Neural progenitor cell (in vitro differentiated cells): ENCODE measurements at regions not wholly inside any gene's neighbourhood (a gene's known extent, or its start where the extent isn't known, plus 50 kb on each side); places are given as distances from the start of the nearest gene placed in this dataset.

Experiments used
- DNase-seq: peaks from one replicate; pipeline ENCODE4 v3.0.0-alpha.2; 2016; ENCODE audit warnings: low spot score
- H2AFZ ChIP-seq: fragments of 200-600 bp; sonication (generic); replicated peaks from 2 replicates; pipeline ENCODE4 v1.6.1; 2016; ENCODE audit warnings: antibody characterized with exemption
- H3F3A ChIP-seq: fragments of 200-600 bp; sonication (generic); 2 replicates; pipeline ENCODE4 v1.6.1; 2016; ENCODE audit warnings: antibody characterized with exemption, low read depth
- H3K27ac ChIP-seq: fragments of 200-600 bp; sonication (generic); 2 replicates; pipeline ENCODE4 v1.5.1; 2016; ENCODE audit warnings: mild to moderate bottlenecking
- H3K27me3 ChIP-seq: fragments of 200-600 bp; sonication (generic); 2 replicates; pipeline ENCODE4 v1.6.1; 2016; ENCODE audit warnings: mild to moderate bottlenecking, moderate library complexity
- H3K36me3 ChIP-seq: fragments of 200-600 bp; sonication (generic); 2 replicates; pipeline ENCODE4 v1.5.1; 2016
- H3K4me1 ChIP-seq: fragments of 200-600 bp; sonication (generic); 2 replicates; pipeline ENCODE4 v1.6.1; 2016; ENCODE audit warnings: mixed run types
- H3K4me2 ChIP-seq: fragments of 200-600 bp; sonication (generic); 2 replicates; pipeline ENCODE4 v1.6.1; 2016
- H3K4me3 ChIP-seq: fragments of 200-600 bp; sonication (generic); 2 replicates; pipeline ENCODE4 v1.5.1; 2016
- H3K79me2 ChIP-seq: fragments of 200-600 bp; sonication (generic); 2 replicates; pipeline ENCODE4 v1.6.1; 2016; ENCODE audit warnings: low read depth
- H3K9ac ChIP-seq: fragments of 200-600 bp; sonication (generic); 2 replicates; pipeline ENCODE4 v1.6.1; 2016
- H3K9me3 ChIP-seq: fragments of 200-600 bp; sonication (generic); 2 replicates; pipeline ENCODE4 v1.5.1; 2016; ENCODE audit warnings: low read depth
- H4K20me1 ChIP-seq: fragments of 200-600 bp; sonication (generic); 2 replicates; pipeline ENCODE4 v1.6.1; 2016; ENCODE audit warnings: low read depth
- H3K27ac Mint-ChIP-seq: 3 replicates; pipeline ENCODE4 v1.8.0; 2021; ENCODE audit warnings: mixed read lengths
- H3K27me3 Mint-ChIP-seq: 2 replicates; pipeline ENCODE4 v1.8.0; 2022; ENCODE audit warnings: low read depth, mild to moderate bottlenecking, inconsistent platforms, moderate library complexity, mixed read lengths; ENCODE audit not compliant: insufficient read depth
- H3K36me3 Mint-ChIP-seq: 3 replicates; pipeline ENCODE4 v1.8.0; 2021; ENCODE audit warnings: mixed read lengths
- H3K4me1 Mint-ChIP-seq: 3 replicates; pipeline ENCODE4 v1.8.0; 2021; ENCODE audit warnings: mixed read lengths
- H3K4me3 Mint-ChIP-seq: 3 replicates; pipeline ENCODE4 v1.8.0; 2021; ENCODE audit warnings: mild to moderate bottlenecking, moderate library complexity, mixed read lengths
- H3K9me3 Mint-ChIP-seq: 3 replicates; pipeline ENCODE4 v1.8.0; 2020; ENCODE audit warnings: mixed read lengths
- CTCF ChIP-seq: fragments of 200-600 bp; sonication (generic); IDR thresholded peaks from 2 replicates; pipeline ENCODE4 v1.5.1; 2017; ENCODE audit warnings: antibody characterized with exemption, mild to moderate bottlenecking
- EZH2 ChIP-seq: fragments of 200-600 bp; sonication (generic); IDR thresholded peaks from 2 replicates; pipeline ENCODE4 v1.6.1; 2017; ENCODE audit warnings: antibody characterized with exemption, mild to moderate bottlenecking, moderate library complexity
- EZH2phosphoT487 ChIP-seq: fragments of 200-600 bp; sonication (generic); IDR thresholded peaks from 2 replicates; pipeline ENCODE4 v1.6.1; 2017; ENCODE audit warnings: antibody characterized with exemption

DNA sequence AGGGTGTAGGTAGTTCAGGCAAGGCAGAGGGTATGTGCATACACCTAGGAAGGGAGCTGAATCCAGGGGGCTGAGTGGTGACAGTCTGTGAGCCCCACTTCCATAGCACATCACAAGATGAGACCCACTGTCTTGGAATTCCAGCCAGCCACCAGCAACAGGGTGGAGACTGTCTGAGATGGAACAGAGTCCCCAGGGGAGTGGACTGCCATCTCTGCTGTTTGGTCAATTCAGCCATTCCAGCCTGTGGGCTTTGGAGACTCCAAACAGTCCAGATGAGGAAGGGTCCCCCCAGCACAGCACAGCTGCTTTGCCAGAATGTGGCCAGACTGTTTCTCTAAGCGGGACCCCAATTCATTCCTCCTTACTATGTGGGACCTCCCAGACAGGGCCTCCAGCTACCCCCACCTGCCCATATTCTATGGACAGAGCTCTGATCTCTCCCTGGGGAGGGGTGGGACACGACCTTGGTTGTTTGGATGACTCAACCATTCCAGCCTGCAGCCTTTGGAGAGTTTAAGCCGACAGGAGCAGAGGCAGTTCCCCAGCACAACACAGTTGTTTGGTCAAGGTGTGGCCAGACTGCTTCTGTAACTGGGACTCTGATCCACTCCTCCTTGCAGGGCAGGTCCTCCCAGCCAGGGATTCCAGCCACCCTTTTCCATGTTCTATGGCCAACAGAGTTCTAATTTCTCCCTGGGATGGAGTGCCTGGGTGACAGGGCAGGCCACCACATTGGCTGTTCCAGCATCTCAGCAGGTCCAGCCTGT lies 178.0 kb downstream of the RND3 start:
- no peaks in the 10 kb centered on the region for H3K27me3 ChIP-seq
- peaks cover 23% of the 10 kb centered on the region for H3K9me3 Mint-ChIP-seq
- H3K36me3 ChIP-seq, result no peaks in the 10 kb centered on the region
- TF ChIP-seq EZH2phosphoT487 (no peak), CTCF (no peak), EZH2 (no peak)
- H3K9ac ChIP-seq, result no peak overlapping the region
- H3K27ac ChIP-seq, result no peak overlapping the region
- H3K4me1 Mint-ChIP-seq, result no peaks in the 10 kb centered on the region
- H3K27ac Mint-ChIP-seq, result no peak overlapping the region
- no peak overlapping the region for H3K4me3 ChIP-seq
- H3K4me1 ChIP-seq, result no peaks in the 10 kb centered on the region
- peaks cover 3% of the 10 kb centered on the region for H3K36me3 Mint-ChIP-seq
- H3K79me2 ChIP-seq, result no peaks in the 10 kb centered on the region
- no peaks in the 10 kb centered on the region for H3F3A ChIP-seq
- no peaks in the 10 kb centered on the region for H3K9me3 ChIP-seq
- no peak for DNase-seq
- H3K27me3 Mint-ChIP-seq, result peaks cover 2% of the 10 kb centered on the region
- H4K20me1 ChIP-seq, result no peaks in the 10 kb centered on the region
- H3K4me2 ChIP-seq, result no peak overlapping the region
- no peak overlapping the region for H2AFZ ChIP-seq
- H3K4me3 Mint-ChIP-seq, result no peak overlapping the region

- H3F3A ChIP-seq, result no peaks in the 10 kb centered on the region
- Mint-ChIP-seq H3K9me3 (peaks cover 18% of the 10 kb centered on the region), H3K36me3 (no peaks in the 10 kb centered on the region), H3K27me3 (peaks cover 2% of the 10 kb centered on the region), H3K4me3 (no peak overlapping the region), H3K27ac (no peak overlapping the region), H3K4me1 (no peaks in the 10 kb centered on the region)
- DNase-seq, result no peak
- no peaks in the 10 kb centered on the region for H3K79me2 ChIP-seq
- peaks cover 11% of the 10 kb centered on the region for H3K9me3 ChIP-seq
- no peak overlapping the region for H3K4me3 ChIP-seq
- H3K9ac ChIP-seq, result no peak overlapping the region
- no peak overlapping the region for H2AFZ ChIP-seq
- H3K36me3 ChIP-seq, result peaks cover 9% of the 10 kb centered on the region
- no peaks in the 10 kb centered on the region for H3K27me3 ChIP-seq
- H4K20me1 ChIP-seq, result no peaks in the 10 kb centered on the region
- no peak overlapping the region for H3K27ac ChIP-seq
- H3K4me1 ChIP-seq, result no peaks in the 10 kb centered on the region
- no peak for TF ChIP-seq EZH2phosphoT487
- TF ChIP-seq EZH2, result no peak
- no peak for TF ChIP-seq CTCF
- H3K4me2 ChIP-seq, result no peak overlapping the region
Measured at GRCh38 chr2:150307258-150307657, 180.2 kb downstream of the RND3 start.

GRCh38 chr2:150303281-150303680 lies 184.2 kb downstream of the RND3 start:
- Histone ChIP-seq H3K4me3 (no peak overlapping the region), H3K79me2 (no peaks in the 10 kb centered on the region), H3K27ac (no peak overlapping the region), H3K4me1 (no peaks in the 10 kb centered on the region), H3K36me3 (peaks cover 9% of the 10 kb centered on the region), H3K27me3 (no peaks in the 10 kb centered on the region), H4K20me1 (no peaks in the 10 kb centered on the region), H3F3A (no peaks in the 10 kb centered on the region), H3K9ac (no peak overlapping the region), H2AFZ (no peak overlapping the region), H3K9me3 (peaks cover 11% of the 10 kb centered on the region), H3K4me2 (no peak overlapping the region)
- Mint-ChIP-seq H3K4me1 (no peaks in the 10 kb centered on the region), H3K4me3 (no peak overlapping the region), H3K36me3 (no peaks in the 10 kb centered on the region), H3K27me3 (peaks cover 1% of the 10 kb centered on the region), H3K9me3 (peaks cover 35% of the 10 kb centered on the region), H3K27ac (no peak overlapping the region)
- TF ChIP-seq EZH2phosphoT487 (no peak), CTCF (no peak)
- no peak for DNase-seq
